ENCODE measurements at regions not wholly inside any gene's neighbourhood (a gene's known extent, or its start where the extent isn't known, plus 50 kb on each side); places are given as distances from the start of the nearest gene placed in this dataset.

DNA sequence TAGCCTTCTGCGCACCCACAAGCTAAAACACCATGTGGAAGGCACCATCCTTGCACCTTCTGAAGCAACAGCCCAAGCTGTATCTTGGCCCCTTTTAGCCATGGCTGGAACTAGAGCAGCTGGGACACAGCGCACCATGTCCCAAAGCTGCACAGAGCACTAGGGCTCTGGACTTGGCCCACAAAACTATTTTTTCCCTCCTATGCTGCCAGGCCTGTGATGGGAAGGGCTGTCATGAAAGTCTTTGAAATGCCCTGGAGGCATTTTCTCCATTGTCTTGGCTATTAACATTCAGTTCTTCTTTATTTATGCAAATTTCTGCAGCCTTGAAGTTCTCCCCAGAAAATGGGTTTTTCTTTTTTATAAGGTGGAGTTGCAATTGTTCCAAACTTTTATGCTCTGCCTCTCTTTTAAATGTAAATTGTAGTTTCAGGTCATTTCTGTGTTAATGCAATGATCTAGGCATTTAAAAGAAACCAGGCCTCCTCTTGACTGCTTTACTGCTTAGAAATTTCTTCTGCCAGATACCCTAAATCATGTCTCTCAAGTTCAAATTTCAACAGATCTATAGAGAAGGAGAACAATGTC, 996.3 kb downstream of the TAF11L14 start:
- Mint-ChIP-seq H3K27ac (no peak overlapping the region), H3K4me3 (no peak overlapping the region), H3K4me1 (peaks cover 8 to 42% of the 10 kb centered on the region in 2 experiments; a peak in 3 of 4 replicates), H3K36me3 (ENCODE audit: insufficient read depth in 1 of 3, low read depth in 3 of 3) (peaks cover 3 to 43% (median 6%) of the 10 kb centered on the region in 3 experiments; a peak in 4 of 7 replicates), H3K9me3 (peaks cover 0 to 2% of the 10 kb centered on the region in 2 experiments; a peak in 2 of 5 replicates), H3K27me3 (ENCODE audit: low read depth) (no peaks in the 10 kb centered on the region)
- no peak overlapping the region for H3K23ac ChIP-seq (ENCODE audit: insufficient read length, low read depth, low read length)
- no peak overlapping the region for H3K56ac ChIP-seq (ENCODE audit: insufficient read length, low read depth, low read length)
- H2AK5ac ChIP-seq (ENCODE audit: insufficient read length, low read length) = no peak overlapping the region
- DNase-seq = no peak
- H3K4ac ChIP-seq (ENCODE audit: low read depth, low read length) = no peak overlapping the region
- no peaks in the 10 kb centered on the region; the same call in 1 of the 2 replicates for H3K79me2 ChIP-seq (ENCODE audit: insufficient read depth, low read length)
- H4K5ac ChIP-seq (ENCODE audit: insufficient read length, low read depth, low read length) = no peak overlapping the region
- H3K14ac ChIP-seq (ENCODE audit: insufficient read depth, low read length) = no peak overlapping the region
- H3K4me2 ChIP-seq (ENCODE audit: insufficient read depth, insufficient read length, low read length) = no peak overlapping the region
- H4K8ac ChIP-seq (replicated peaks; ENCODE audit: insufficient read length, low read depth, low read length) = no peak overlapping the region
- no peak overlapping the region for H2BK15ac ChIP-seq (ENCODE audit: low read depth, low read length)
- no peak overlapping the region for H3K9ac ChIP-seq (ENCODE audit: extremely low read depth, insufficient read length, low read length)
- no peaks in the 10 kb centered on the region for H4K20me1 ChIP-seq (ENCODE audit: control insufficient read depth, insufficient read depth, insufficient read length)
- TF ChIP-seq, protein P1, sequence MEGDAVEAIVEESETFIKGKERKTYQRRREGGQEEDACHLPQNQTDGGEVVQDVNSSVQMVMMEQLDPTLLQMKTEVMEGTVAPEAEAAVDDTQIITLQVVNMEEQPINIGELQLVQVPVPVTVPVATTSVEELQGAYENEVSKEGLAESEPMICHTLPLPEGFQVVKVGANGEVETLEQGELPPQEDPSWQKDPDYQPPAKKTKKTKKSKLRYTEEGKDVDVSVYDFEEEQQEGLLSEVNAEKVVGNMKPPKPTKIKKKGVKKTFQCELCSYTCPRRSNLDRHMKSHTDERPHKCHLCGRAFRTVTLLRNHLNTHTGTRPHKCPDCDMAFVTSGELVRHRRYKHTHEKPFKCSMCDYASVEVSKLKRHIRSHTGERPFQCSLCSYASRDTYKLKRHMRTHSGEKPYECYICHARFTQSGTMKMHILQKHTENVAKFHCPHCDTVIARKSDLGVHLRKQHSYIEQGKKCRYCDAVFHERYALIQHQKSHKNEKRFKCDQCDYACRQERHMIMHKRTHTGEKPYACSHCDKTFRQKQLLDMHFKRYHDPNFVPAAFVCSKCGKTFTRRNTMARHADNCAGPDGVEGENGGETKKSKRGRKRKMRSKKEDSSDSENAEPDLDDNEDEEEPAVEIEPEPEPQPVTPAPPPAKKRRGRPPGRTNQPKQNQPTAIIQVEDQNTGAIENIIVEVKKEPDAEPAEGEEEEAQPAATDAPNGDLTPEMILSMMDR (conservative IDR thresholded peaks at IDR 0.05) = no peak
- H3K27ac ChIP-seq (ENCODE audit: insufficient read length, low read depth, low read length) = no peak overlapping the region
- no peak overlapping the region for H2BK120ac ChIP-seq (ENCODE audit: low read depth, low read length, poor library complexity, severe bottlenecking)
- H3T11ph ChIP-seq (ENCODE audit: low read length) = no peak overlapping the region
- no peaks in the 10 kb centered on the region for H3K27me3 ChIP-seq (ENCODE audit: insufficient read depth, low read length)
- no peak overlapping the region for H2BK5ac ChIP-seq (ENCODE audit: insufficient read length, low read length)
- no peaks in the 10 kb centered on the region for H3K9me3 ChIP-seq (ENCODE audit: control insufficient read depth, low read depth, low read length)
- H4K91ac ChIP-seq (ENCODE audit: insufficient read length, low read depth, low read length) = no peak overlapping the region
- H3K18ac ChIP-seq (ENCODE audit: insufficient read length, low read depth, low read length) = no peak overlapping the region
- H2BK20ac ChIP-seq (ENCODE audit: low read depth, low read length, poor library complexity, severe bottlenecking) = no peak overlapping the region
- H3K79me1 ChIP-seq (ENCODE audit: insufficient read depth, low read depth, low read length, poor library complexity, severe bottlenecking) = no peaks in the 10 kb centered on the region
- no peak overlapping the region for H2BK12ac ChIP-seq (ENCODE audit: insufficient read length, low read depth, low read length)
- H3K4me1 ChIP-seq (ENCODE audit: insufficient read depth, low read length) = peaks cover 4% of the 10 kb centered on the region; the same call in 1 of the 2 replicates
- H3K23me2 ChIP-seq (ENCODE audit: insufficient read length, low read depth, low read length, poor library complexity, severe bottlenecking) = no peaks in the 10 kb centered on the region
- WGBS (ENCODE audit: extremely low coverage, insufficient read length, low lambda C conversion rate) = no CpG with 5 or more reads among the region's 2 CpGs
- H2AFZ ChIP-seq (ENCODE audit: low read length) = no peak overlapping the region

Measured in H9 (cell line).